K562 (cell line): ENCODE measurements at regions not wholly inside any gene's neighbourhood (a gene's known extent, or its start where the extent isn't known, plus 50 kb on each side); places are given as distances from the start of the nearest gene placed in this dataset.

ENCODE experiments used
- ATAC-seq: fragments of 200-7000 bp; cut with Tn5 transposase; 3 replicates; pipeline ENCODE4 v1.9.1; 2020; ENCODE audit warnings: moderate library complexity
- BruUV-seq: library from RNA; stranded (reverse); fragments of 400-500 nt; replicated peaks from 2 replicates; lab custom pipeline; 2021; lab: Mats Ljungman, UMichigan
- CTCF ChIA-PET: fragments of 300-600 bp; formaldehyde crosslinking; extraction: SDS; loops from one replicate; lab custom pipeline; 2021; ENCODE audit warnings: low intra/inter-chr PET ratio; lab: Yijun Ruan, JAX
- POLR2A ChIA-PET: fragments of 300-600, 350-650 bp; sonication (Branson Sonifier 250); formaldehyde crosslinking; extraction: SDS; loops from one replicate; lab custom pipeline; 2021; ENCODE audit warnings: antibody characterized with exemption, inconsistent platforms; lab: Yijun Ruan, JAX
- DNase-seq, 4 experiments: peaks; one replicate each; pipeline versions ENCODE4 v3.0.0 to v3.0.0-alpha.2; 2011 to 2018; ENCODE audit warnings: low spot score in 3 of 4, mixed read lengths in 3 of 4; ENCODE audit errors: extremely low read depth in 1 of 4
- FAIRE-seq: peaks from 2 replicates; lab custom pipeline; 2011; peaks lifted over from hg19 to GRCh38; lab: Jason Lieb, UNC
- H2AFZ ChIP-seq: 2 replicates; pipeline ENCODE4 v1.6.0; 2011; ENCODE audit warnings: low read depth, low read length, control low read depth, inconsistent platforms
- H3K27ac ChIP-seq: fragments of 200-600 bp; 3 replicates; pipeline ENCODE4 v1.8.0; 2011; ENCODE audit warnings: low read depth, mild to moderate bottlenecking, control low read depth, inconsistent platforms, low read length, moderate library complexity, mixed read lengths; ENCODE audit errors: extremely low read depth
- H3K27me3 ChIP-seq, 2 experiments: fragments of 300-600 bp in 1 of 2; 2 replicates in 1 of 2; 3 replicates in 1 of 2; pipeline versions ENCODE4 v1.6.0 to v1.8.0; 2011; ENCODE audit warnings: inconsistent platforms in 2 of 2, low read length in 2 of 2, mild to moderate bottlenecking in 1 of 2, mixed read lengths in 1 of 2, moderate library complexity in 1 of 2; ENCODE audit not compliant: control insufficient read depth in 2 of 2, insufficient read depth in 2 of 2
- H3K36me3 ChIP-seq: fragments of 300-600 bp; 3 replicates; pipeline ENCODE4 v1.8.0; 2011; ENCODE audit warnings: mild to moderate bottlenecking, low read length, inconsistent platforms; ENCODE audit not compliant: control insufficient read depth, insufficient read depth
- H3K4me1 ChIP-seq, 2 experiments: fragments of 200-600 bp in 1 of 2; replicated peaks in 1 of 2; 2 replicates in 1 of 2; 3 replicates in 1 of 2; pipeline versions ENCODE4 v1.5.1 to v1.8.0; 2011; ENCODE audit warnings: inconsistent platforms in 2 of 2, low read length in 2 of 2, mild to moderate bottlenecking in 1 of 2, mixed read lengths in 1 of 2, moderate library complexity in 1 of 2; ENCODE audit not compliant: control insufficient read depth in 2 of 2, insufficient read depth in 2 of 2
- H3K4me2 ChIP-seq: 2 replicates; pipeline ENCODE4 v1.6.1; 2011; ENCODE audit warnings: low read length, control low read depth, inconsistent platforms, mixed read lengths; ENCODE audit not compliant: insufficient read depth
- H3K4me3 ChIP-seq: fragments of 200-600 bp; sonication (generic), shearing (Covaris generic); 2 replicates; pipeline ENCODE4 v1.5.1; 2016; ENCODE audit warnings: control low read depth, inconsistent platforms
- H3K79me2 ChIP-seq: fragments of 200-600 bp; 3 replicates; pipeline ENCODE4 v1.8.0; 2011; ENCODE audit warnings: low read length, inconsistent platforms; ENCODE audit not compliant: control insufficient read depth, insufficient read depth
- H3K9ac ChIP-seq, 2 experiments: 2 replicates each; pipeline versions ENCODE4 v1.6.0 to v1.6.1; 2011; ENCODE audit warnings: low read depth in 2 of 2, low read length in 2 of 2, control low read depth in 1 of 2, inconsistent platforms in 1 of 2, mild to moderate bottlenecking in 1 of 2, mixed read lengths in 1 of 2; ENCODE audit not compliant: insufficient read depth in 1 of 2
- H3K9me1 ChIP-seq: one replicate; pipeline ENCODE4 v1.6.0; 2011; ENCODE audit warnings: inconsistent platforms, mild to moderate bottlenecking, low read length, moderate library complexity; ENCODE audit not compliant: control insufficient read depth, insufficient read depth
- H3K9me3 ChIP-seq: replicated peaks from 2 replicates; pipeline ENCODE4 v1.5.1; 2011; ENCODE audit warnings: low read depth, low read length, inconsistent platforms; ENCODE audit not compliant: control insufficient read depth, insufficient read depth
- H4K20me1 ChIP-seq: replicated peaks from 2 replicates; pipeline ENCODE4 v1.6.1; 2011; ENCODE audit warnings: low read length, inconsistent platforms, mixed read lengths; ENCODE audit not compliant: control insufficient read depth, insufficient read depth
- FOXK1 ChIP-seq: sonication (generic); formaldehyde crosslinking; IDR thresholded peaks from 2 replicates; pipeline ENCODE4 v1.8.0; 2022; ENCODE audit warnings: missing genetic modification reagents, mild to moderate bottlenecking, borderline replicate concordance
- HDAC1 ChIP-seq, 2 experiments: fragments of 450-650 bp; IDR thresholded peaks; 2 replicates each; pipeline ENCODE4 v1.6.1; 2016 to 2017; ENCODE audit warnings: inconsistent platforms in 1 of 2, mild to moderate bottlenecking in 1 of 2, moderate library complexity in 1 of 2
- MNT ChIP-seq, 2 experiments: fragments of 450-650 bp; conservative IDR thresholded peaks; 2 replicates each; pipeline ENCODE4 v1.6.1; 2017; ENCODE audit warnings: mild to moderate bottlenecking in 2 of 2, moderate library complexity in 2 of 2
- OTX1 ChIP-seq: fragments of 450-650 bp; formaldehyde crosslinking; IDR thresholded peaks from 2 replicates; pipeline ENCODE4 v1.4.0; 2022; ENCODE audit warnings: mild to moderate bottlenecking
- RBM14 ChIP-seq: fragments of 200-400 bp; formaldehyde crosslinking; IDR thresholded peaks from 2 replicates; pipeline ENCODE4 v1.6.1; 2018; ENCODE audit warnings: low read depth, mild to moderate bottlenecking, low read length, moderate library complexity, borderline replicate concordance; ENCODE audit not compliant: insufficient read depth
- in situ Hi-C: fragments of 300-500 bp; cut with MboI; formaldehyde crosslinking; loops from 4 replicates; pipeline ENCODE4 v1.15.0; 2018; ENCODE audit warnings: inconsistent platforms, mixed read lengths
- intact Hi-C: fragments of 100-400 bp; cut with micrococcal nuclease; formaldehyde crosslinking; loops from 2 replicates; pipeline ENCODE4 v1.14.2; 2022

- no peaks in the 10 kb centered on the region for H3K79me2 ChIP-seq
- H3K36me3 ChIP-seq = no peaks in the 10 kb centered on the region
- no peak overlapping the region for H2AFZ ChIP-seq
- CTCF ChIA-PET = no interaction called here
- FAIRE-seq = no peak
- POLR2A ChIA-PET = no interaction called here
- no peaks in the 10 kb centered on the region for H3K9me3 ChIP-seq
- TF ChIP-seq FOXK1 (CRISPR knock-in tag) = no peak
- TF ChIP-seq HDAC1 (IDR thresholded peaks at IDR 0.05) = no peak
- TF ChIP-seq MNT (conservative IDR thresholded peaks at IDR 0.05) = no peak
- TF ChIP-seq OTX1 (CRISPR knock-in tag) = no peak
- no peak for TF ChIP-seq RBM14
- no peak for DNase-seq
- ATAC-seq = no peak
- no peak overlapping the region for H3K4me2 ChIP-seq
- H3K4me3 ChIP-seq = no peak overlapping the region
- in situ Hi-C loops (loop anchor here (25.0 kb wide), 1 partner anchor 1076 kb away; no protein-coding TSS in a partner anchor), intact Hi-C loops (no loop called here)
- H3K4me1 ChIP-seq = no peaks in the 10 kb centered on the region
- H3K9ac ChIP-seq = no peak overlapping the region
- no peaks in the 10 kb centered on the region for H3K9me1 ChIP-seq
- no peaks in the 10 kb centered on the region for H3K27me3 ChIP-seq
- no peak overlapping the region for H3K27ac ChIP-seq
- H4K20me1 ChIP-seq = no peaks in the 10 kb centered on the region
- BruUV-seq = no TSS peak
Measured at GRCh38 chr18:73838107-73838506, 309.5 kb downstream of the FBXO15 start.
